HG03571 (cell line): ENCODE measurements at regions not wholly inside any gene's neighbourhood (a gene's known extent, or its start where the extent isn't known, plus 50 kb on each side); places are given as distances from the start of the nearest gene placed in this dataset.
"Not testable (repeated sequence)": the region's sequence is repeated elsewhere in the genome, so short reads cannot be mapped to it uniquely, and the experiment has no call there.

Experiments
- ATAC-seq: cut with Tn5 transposase; IDR thresholded peaks from one replicate; pipeline ENCODE4 v1.9.1; 2021; ENCODE audit not compliant: unreplicated experiment

GRCh38 chr2:150271952-150272802 lies 215.3 kb downstream of the RND3 start:
- ATAC-seq = no peak

- ATAC-seq = no peak
Observed at GRCh38 chr2:150267651-150268415, 219.6 kb downstream of the RND3 start.

- no peak for ATAC-seq
Observed at GRCh38 chr2:150266931-150267330, 220.5 kb downstream of the RND3 start.

GRCh38 chr2:150264442-150264841 lies 223.0 kb downstream of the RND3 start:
- no peak for ATAC-seq

GRCh38 chr2:150261691-150262090 lies 225.8 kb downstream of the RND3 start:
- no peak for ATAC-seq

- no peak for ATAC-seq
Observed at GRCh38 chr2:150260636-150261035, 226.8 kb downstream of the RND3 start.

- no peak for ATAC-seq
Observed at GRCh38 chr2:150259746-150260145, 227.7 kb downstream of the RND3 start.

GRCh38 chr2:150258781-150259307 lies 228.6 kb downstream of the RND3 start:
- ATAC-seq = no peak

- no peak for ATAC-seq
Observed at GRCh38 chr2:150256736-150257135, 230.7 kb downstream of the RND3 start.

GRCh38 chr2:150255528-150255927 lies 231.9 kb downstream of the RND3 start:
- ATAC-seq = no peak

GRCh38 chr2:150249735-150250134 lies 237.7 kb downstream of the RND3 start:
- ATAC-seq = not testable (repeated sequence)

GRCh38 chr2:150247481-150247880 lies 240.0 kb downstream of the RND3 start:
- ATAC-seq = no peak

- ATAC-seq = no peak
Observed at GRCh38 chr2:150234787-150235446, 252.6 kb downstream of the RND3 start.

- ATAC-seq = no peak
Observed at GRCh38 chr2:150232871-150233270, 254.6 kb downstream of the RND3 start.

- no peak for ATAC-seq
Observed at GRCh38 chr2:150232321-150232720, 255.1 kb downstream of the RND3 start.

- ATAC-seq = no peak
Observed at GRCh38 chr2:150230616-150231015, 256.9 kb downstream of the RND3 start.

- no peak for ATAC-seq
Observed at GRCh38 chr2:150230004-150230403, 257.5 kb downstream of the RND3 start.

GRCh38 chr2:150228936-150229335 lies 258.5 kb downstream of the RND3 start:
- ATAC-seq = no peak

- no peak for ATAC-seq
Observed at GRCh38 chr2:150225030-150225429, 262.4 kb downstream of the RND3 start.

GRCh38 chr2:150224321-150224720 lies 263.1 kb downstream of the RND3 start:
- no peak for ATAC-seq

- no peak for ATAC-seq
Observed at GRCh38 chr2:150222942-150223341, 264.5 kb downstream of the RND3 start.
